ENCODE measurements at regions not wholly inside any gene's neighbourhood (a gene's known extent, or its start where the extent isn't known, plus 50 kb on each side); places are given as distances from the start of the nearest gene placed in this dataset.

- intact Hi-C loops (cut with DNase I): no loop called here
- ATAC-seq (no peak), DNase-seq (no peak)
- no peak for TF ChIP-seq CTCF (IDR thresholded peaks at IDR 0.05)
- Histone ChIP-seq H3K36me3 (ENCODE audit: insufficient read depth in 1 of 2, low read depth in 1 of 2) (no peaks in the 10 kb centered on the region), H3K9me3 (no peaks in the 10 kb centered on the region), H3K27ac (no peak overlapping the region), H3K4me3 (no peak overlapping the region), H3K27me3 (ENCODE audit: insufficient read depth in 3 of 3, low read length in 2 of 3) (no peaks in the 10 kb centered on the region), H3K4me1 (peaks cover 4% of the 10 kb centered on the region)
- 97 to 100% (median 97%) methylated on average over 3 of the region's 3 CpGs for WGBS, 3 donors
Observed at GRCh38 chr6:137756788-137757187, 110.3 kb upstream of the TNFAIP3 start.

GRCh38 chr6:137758661-137759060 is 108.4 kb upstream of the TNFAIP3 start:
- no peak for ATAC-seq
- no peak overlapping the region for H3K4me3 ChIP-seq
- no peak for TF ChIP-seq CTCF (IDR thresholded peaks at IDR 0.05)
- intact Hi-C loops (cut with DNase I): no loop called here
- H3K27me3 ChIP-seq (ENCODE audit: insufficient read depth in 3 of 3, low read length in 2 of 3): no peaks in the 10 kb centered on the region
- H3K9me3 ChIP-seq: no peaks in the 10 kb centered on the region
- no peaks in the 10 kb centered on the region for H3K4me1 ChIP-seq
- no peaks in the 10 kb centered on the region for H3K36me3 ChIP-seq (ENCODE audit: insufficient read depth in 1 of 2, low read depth in 1 of 2)
- H3K27ac ChIP-seq: no peak overlapping the region
- DNase-seq: no peak
- 89 to 94% (median 93%) methylated on average over 1 of the region's 1 CpG for WGBS, 3 donors

- DNase-seq (no peak), ATAC-seq (no peak)
- Histone ChIP-seq H3K4me1 (no peaks in the 10 kb centered on the region), H3K36me3 (ENCODE audit: insufficient read depth in 1 of 2, low read depth in 1 of 2) (no peaks in the 10 kb centered on the region), H3K27ac (no peak overlapping the region), H3K4me3 (no peak overlapping the region), H3K27me3 (ENCODE audit: insufficient read depth in 3 of 3, low read length in 2 of 3) (no peaks in the 10 kb centered on the region), H3K9me3 (no peaks in the 10 kb centered on the region)
- 59 to 71% (median 63%) methylated on average over 1 of the region's 1 CpG for WGBS, 3 donors
- no peak for TF ChIP-seq CTCF (IDR thresholded peaks at IDR 0.05)
- intact Hi-C loops (cut with DNase I): no loop called here
Observed at GRCh38 chr6:137759624-137760023, 107.4 kb upstream of the TNFAIP3 start.

GRCh38 chr6:137761072-137761471 is 106.0 kb upstream of the TNFAIP3 start:
- Histone ChIP-seq H3K27ac (no peak overlapping the region), H3K27me3 (ENCODE audit: insufficient read depth in 3 of 3, low read length in 2 of 3) (no peaks in the 10 kb centered on the region), H3K4me3 (no peak overlapping the region), H3K36me3 (ENCODE audit: insufficient read depth in 1 of 2, low read depth in 1 of 2) (no peaks in the 10 kb centered on the region), H3K9me3 (no peaks in the 10 kb centered on the region), H3K4me1 (no peaks in the 10 kb centered on the region)
- DNase-seq (no peak), ATAC-seq (no peak)
- TF ChIP-seq CTCF (IDR thresholded peaks at IDR 0.05): no peak
- intact Hi-C loops (cut with DNase I): no loop called here
- 52 to 57% (median 53%) methylated on average over 1 of the region's 1 CpG for WGBS, 3 donors

- no peak for TF ChIP-seq CTCF (IDR thresholded peaks at IDR 0.05)
- Histone ChIP-seq H3K9me3 (no peaks in the 10 kb centered on the region), H3K27me3 (ENCODE audit: insufficient read depth in 3 of 3, low read length in 2 of 3) (no peaks in the 10 kb centered on the region), H3K27ac (no peak overlapping the region), H3K4me1 (no peaks in the 10 kb centered on the region), H3K36me3 (ENCODE audit: insufficient read depth in 1 of 2, low read depth in 1 of 2) (no peaks in the 10 kb centered on the region), H3K4me3 (no peak overlapping the region)
- ATAC-seq: no peak
- 74 to 77% (median 75%) methylated on average over 2 of the region's 2 CpGs for WGBS, 3 donors
- no peak for DNase-seq
- intact Hi-C loops (cut with DNase I): no loop called here
Observed at GRCh38 chr6:137761487-137761886, 105.6 kb upstream of the TNFAIP3 start.

Data from psoas muscle (tissue), 7 donors.